ENCODE measurements at regions not wholly inside any gene's neighbourhood (a gene's known extent, or its start where the extent isn't known, plus 50 kb on each side); places are given as distances from the start of the nearest gene placed in this dataset.
"Not testable (repeated sequence)": the region's sequence is repeated elsewhere in the genome, so short reads cannot be mapped to it uniquely, and the experiment has no call there.

DNA sequence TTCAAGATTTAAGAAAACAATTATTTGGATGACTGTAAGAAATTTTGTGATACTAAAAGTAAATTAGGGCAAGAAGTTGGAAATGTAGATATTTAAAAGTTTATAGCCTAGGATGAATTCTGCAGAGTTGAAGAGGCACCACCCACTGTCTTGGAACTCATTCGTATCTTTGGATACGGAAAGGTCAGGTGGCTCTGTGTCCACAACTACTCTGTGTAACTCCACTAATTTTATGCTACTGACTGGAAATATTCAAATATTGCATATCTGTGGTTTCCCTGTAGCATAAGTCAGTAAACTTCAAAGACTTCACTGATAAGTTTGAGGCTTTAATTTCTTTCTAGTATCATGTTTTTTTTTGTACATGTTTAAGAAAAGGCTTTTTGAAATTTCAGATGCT is 156.9 kb upstream of the RPRM start:
- no peak for DNase-seq

DNA sequence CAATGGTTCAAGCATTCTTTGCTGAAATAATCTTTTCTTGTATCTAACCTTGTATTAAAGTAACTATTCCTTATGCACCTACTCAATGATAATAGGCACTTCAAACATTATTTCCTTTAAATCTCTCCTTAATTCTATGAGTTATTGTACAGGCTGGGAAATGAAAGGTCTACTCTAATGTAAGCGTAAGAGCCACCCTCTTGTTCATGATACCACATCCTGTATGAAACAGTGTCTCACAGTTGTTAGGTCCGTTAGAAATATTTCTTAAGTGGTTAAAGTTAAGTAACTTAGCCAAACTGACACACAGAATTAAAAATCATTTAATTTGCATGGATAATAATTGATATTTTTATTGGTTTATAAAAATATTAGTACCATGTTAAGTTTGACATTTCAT is 162.5 kb upstream of the RPRM start:
- DNase-seq = no peak

DNA sequence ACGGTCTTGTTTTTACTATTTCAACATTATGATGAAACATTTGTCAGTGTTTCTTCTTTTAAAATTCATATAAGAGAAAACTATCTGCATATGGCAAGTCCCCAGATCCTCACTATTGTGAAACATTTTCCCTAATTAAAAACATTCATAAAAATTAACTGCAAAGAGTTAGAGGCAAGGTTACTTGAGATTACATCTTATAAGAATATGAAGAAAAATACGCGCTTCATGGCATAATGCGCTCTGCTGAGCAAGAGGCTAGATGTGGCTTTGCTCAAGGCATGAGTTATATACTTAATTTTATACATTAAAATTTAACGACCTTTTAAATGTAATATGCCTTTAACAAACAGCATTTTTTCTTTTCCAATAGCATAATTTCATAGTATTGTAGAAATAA is 166.4 kb upstream of the RPRM start:
- no peak for DNase-seq

DNA sequence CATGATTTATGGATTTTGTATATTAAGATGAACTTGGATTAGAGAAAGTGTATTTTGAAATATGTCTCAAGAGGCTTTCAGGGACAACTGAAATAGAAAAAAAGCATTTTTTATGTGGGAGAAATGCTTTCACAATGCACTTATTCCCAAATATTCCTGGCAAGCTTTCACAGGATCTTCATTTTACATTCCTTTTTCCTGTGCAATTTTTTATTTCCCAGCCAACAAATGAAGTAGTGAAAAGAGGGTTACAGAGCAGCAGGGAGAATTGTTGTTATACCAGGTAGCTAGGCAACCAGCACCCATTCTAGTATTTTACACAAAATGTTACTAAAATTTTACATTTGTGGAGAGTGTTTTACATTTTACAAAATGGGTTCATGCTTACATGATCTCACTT is 167.0 kb upstream of the RPRM start:
- no peak for DNase-seq

DNA sequence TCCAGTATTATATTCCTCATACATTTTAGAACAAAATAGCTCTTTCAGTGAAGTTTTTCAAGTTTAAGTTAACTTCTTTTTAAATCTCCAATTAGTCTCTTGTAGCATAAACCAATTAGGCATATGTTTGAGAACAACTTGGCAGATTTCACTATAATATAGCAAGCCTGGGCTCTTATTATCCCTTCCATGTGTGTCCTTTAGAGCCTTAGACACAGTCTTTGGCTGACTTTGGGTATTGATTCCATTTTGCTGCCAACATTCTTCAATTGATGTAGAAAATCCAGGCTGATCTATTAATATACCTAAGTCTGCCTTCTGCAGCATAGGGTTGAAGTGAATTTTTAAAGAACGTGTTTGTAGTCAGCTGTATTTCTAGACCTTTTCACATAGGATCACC is 179.1 kb upstream of the RPRM start:
- no peak for DNase-seq

DNA sequence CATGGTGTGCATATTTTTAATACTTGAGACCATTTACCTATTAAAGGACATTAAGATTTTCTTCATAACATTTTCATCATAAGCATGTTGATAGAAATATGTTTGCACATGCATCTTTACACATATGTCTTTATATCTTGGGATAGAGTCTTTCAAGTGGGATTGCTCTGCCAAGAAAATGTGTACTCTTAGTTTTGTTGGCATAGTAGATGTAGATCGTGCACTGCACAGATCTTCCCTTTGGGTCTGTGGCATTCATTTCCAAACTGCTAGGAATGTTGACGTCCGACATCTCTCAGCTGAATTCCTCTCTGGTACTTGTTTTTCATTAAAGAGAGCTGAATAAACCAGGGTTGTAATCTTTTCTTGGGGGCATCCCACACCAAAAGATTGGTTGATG is 183.2 kb upstream of the RPRM start:
- DNase-seq = no peak

DNA sequence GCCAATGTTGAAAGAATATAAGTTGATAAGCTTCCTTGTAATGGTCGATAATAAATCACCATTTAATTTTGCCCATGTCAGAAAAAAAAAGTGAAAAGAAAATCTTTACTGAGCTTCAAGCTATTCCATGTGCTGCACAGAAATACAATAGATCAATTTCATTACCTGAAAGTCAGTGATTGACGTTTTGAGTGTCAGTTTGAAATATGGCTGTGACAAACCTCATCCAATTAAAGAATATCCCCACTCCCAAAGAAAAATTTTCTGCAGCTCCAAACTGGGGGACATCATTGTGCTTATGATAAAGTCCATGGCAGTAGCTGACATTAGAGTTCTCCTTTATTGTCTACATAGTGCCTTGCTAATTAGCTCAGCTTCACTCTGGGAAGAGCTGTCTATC is 184.8 kb upstream of the RPRM start:
- no peak for DNase-seq

DNA sequence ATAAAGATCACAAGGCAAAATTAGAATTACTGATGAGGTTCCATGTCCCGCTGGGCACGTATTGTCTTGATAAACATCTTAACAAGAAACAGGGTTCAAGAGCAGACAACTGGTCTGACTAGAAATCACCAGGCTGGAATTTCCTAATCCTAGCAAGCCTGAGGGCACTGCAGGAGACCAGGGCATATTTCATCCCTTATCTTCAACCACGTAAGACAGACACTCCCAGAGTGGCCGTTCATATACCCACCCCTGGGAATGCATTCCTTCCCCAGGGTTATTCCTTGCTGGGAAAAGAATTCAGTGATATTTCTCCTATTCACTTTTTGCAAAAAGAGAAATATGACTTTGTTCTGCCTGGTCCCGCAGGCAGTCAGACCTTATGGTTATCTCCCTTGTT is 185.4 kb upstream of the RPRM start:
- not testable (repeated sequence) for DNase-seq

DNA sequence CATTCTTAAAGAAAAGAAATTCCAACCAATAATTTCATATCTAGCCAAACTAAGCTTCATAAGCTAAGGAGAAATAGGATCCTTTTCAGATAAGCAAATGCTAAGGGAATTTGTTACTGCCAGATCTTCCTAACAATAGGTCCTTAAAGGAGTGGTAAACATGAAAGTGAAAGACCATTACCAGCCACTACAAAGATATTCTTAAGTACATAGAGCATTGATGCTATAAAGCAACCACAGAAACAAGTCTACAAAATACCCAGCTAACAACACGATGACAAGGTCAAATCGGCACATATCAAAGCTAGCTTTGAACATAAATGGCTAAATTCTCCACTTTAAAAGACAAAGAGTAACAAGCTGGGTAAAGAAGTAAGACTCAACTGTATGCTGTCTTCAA is 188.9 kb upstream of the RPRM start:
- no peak for DNase-seq

DNA sequence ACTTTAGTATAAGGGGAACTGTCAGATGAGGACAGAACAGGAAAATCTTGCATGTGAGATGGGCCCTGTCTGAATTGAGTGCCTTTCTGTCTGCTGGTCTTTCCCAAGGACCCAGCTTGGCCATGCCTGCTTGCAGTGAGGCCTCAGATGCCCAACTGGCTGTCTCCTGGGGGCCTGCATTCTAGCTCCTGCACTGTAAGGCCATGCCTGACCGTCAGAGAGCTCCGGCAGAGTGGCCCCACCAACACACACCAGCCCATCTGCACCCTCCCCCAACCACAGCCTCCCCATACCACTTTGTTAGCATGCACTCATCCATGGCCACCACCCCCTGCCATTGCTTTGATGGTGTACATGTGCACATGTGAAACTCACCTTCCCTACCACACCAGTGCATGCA is 190.4 kb upstream of the RPRM start:
- no peak for DNase-seq

DNA sequence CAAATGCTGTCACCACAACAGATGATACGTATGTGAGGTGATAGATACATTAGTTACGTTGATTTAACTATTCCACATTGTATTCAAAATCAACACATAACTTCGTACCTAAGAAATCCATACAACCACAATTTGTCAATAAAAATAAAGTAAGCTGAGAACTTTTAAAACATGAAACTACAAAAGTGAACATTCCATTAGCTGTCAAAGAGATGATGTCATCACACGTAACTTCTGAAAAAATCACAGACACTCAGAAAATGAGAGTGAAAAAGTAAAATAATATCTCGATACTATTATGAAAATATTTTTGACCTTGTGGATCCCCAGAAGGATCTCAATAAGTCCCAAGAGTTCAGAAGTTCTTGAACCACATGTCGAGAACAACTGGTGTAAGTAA is 161.6 kb upstream of the GALNT13 start:
- no peak for DNase-seq

DNA sequence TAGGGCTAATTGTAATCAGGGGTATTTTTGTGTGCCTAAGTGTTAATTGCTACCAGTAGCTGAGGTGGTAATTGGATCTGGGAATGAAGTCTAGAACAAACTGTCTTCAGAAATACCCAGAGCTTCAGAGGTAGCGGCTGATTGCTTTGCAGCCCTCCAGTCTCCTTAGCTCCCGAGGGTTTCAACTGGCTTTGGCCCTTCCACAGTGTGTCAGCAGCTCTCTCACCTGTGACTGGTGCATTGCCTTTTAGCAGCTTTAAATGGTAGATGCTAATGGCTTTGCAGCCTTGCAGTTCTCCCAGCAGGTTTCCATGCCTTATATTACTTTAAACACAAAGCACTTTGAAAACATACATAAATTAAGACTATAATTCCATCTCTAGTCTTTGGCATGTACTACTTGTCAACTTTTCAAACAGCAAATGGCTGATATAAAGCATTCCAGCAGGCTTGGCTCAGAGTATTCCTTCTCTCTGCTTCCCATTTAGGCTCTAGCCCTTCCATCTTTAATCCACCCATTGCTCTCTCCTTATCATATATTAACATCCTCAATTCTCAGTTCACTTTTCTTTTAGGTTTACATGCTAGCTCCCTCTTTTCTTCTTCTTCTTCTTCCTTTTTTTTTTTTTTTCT is 156.4 kb upstream of the GALNT13 start:
- no peak for DNase-seq

DNA sequence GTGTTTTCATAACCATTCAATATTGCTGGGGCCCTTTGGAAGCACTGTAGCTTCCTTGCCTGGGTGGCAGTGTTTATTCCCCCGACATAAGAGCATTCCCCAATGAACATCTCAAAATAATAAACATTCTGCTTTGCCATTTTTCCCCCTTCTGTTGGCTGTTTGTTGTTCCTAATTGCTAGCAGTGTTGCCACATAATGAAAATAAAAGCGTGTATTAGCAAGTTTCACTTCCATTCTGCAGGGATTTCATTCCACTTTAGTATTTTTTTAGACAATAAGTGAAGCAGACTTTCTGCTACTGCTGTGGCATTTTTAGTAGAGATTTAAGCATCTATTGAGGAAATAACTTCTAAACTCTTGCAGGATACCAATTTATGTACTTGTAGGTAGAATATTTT is 154.7 kb upstream of the GALNT13 start:
- DNase-seq = no peak

DNA sequence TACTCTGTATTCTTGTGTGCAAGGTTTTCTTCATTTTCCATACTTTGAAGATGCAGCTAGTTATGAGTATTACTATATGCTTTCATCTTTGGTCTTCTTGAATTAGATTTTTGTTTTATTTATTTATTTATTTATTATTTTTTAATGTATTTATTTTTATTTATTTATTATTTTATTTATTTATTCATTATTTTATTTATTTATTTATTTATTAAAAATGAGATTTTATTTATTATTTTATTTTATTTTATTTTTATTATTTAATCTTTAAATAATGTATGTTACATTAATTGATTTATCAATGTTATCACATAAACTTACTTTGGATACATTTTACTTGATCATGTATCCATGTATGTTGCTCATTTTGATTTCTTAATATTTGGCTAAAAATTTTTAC is 132.3 kb upstream of the GALNT13 start:
- DNase-seq = no peak

DNA sequence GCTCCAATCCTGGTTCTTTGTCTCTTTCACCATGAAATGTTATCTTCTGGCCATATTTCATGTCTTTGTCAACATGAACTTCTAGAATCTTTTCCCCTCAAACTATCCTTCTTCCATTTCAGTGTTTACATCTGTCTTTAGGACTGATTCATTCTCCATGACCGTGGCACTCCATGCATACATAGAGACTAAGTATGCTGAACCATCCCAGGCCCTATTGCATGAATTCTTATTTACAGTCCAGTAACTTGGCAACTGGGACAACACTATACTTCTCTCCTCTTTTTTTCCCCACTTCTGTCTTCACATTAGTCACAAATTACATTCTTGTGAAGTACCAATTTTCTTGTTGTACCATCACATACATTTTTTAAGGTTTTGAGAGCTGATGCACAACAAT is 109.8 kb upstream of the GALNT13 start:
- DNase-seq = no peak

DNA sequence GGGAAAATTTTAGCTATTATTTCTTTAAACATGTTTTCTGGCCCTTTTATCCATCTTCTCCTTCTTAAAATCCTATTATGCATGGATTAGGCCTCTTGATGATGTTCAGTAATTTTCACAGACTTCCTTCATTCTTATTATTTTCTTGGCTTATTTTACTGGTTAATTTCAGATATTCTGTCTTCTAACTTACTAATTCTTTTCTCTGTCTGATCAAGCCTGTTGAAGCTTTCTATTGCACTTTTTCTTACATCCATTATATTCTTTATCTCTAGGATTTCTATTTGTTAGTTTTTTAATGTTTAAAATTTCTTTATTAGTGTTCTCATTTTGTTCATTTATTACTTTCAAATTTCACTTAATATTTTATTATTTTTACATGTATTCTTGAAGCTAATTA is 105.3 kb upstream of the GALNT13 start:
- DNase-seq = no peak

DNA sequence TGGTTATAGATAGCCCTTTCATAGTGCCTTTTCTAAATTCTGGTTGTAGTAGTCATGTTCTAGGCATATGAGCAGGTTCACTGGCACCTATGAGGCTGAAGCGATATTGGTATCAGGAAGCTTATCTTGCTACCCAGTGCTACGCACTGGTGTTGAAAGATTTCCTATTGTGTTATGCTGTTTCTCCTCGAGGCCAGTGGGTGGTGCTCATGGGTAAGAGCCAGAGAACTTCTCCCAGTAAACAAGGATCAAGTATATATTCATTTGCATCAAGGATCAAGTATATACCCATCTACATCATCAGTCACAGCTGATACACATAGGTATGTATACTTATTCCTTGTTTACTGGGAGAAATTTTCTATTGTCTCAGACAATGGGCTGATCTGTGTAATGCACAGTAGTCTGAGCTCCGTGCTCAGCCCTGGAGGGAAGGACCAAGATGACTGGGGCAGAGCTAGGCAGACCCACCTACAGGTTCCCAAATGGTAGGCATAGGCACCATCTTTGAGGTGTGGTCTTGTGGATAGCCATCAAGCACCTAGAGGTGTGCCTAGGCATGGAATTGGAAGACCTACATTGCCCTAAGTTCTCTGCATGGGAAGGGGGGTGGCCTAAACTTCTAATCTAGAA is 101.2 kb upstream of the GALNT13 start:
- peak; percentile 20 to 22 for DNase-seq

DNA sequence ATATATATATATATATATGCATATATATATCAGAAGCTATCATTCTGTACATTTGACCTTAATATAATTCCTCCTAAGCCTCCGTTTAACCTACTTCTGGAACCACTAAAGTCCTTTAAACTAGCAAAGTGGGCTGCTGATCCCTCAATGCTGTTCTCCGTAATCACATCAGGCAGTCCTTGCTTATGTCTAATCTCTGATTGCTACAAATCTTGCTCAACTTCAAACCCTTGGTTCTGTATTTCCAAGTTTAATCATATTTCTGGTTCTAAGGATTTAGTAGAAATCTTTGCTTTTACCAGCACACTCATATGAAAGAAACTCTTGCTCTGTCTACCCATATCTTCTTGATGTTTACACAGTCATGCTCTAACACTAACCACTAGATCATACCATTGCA is 91.5 kb upstream of the GALNT13 start:
- no peak for DNase-seq

DNA sequence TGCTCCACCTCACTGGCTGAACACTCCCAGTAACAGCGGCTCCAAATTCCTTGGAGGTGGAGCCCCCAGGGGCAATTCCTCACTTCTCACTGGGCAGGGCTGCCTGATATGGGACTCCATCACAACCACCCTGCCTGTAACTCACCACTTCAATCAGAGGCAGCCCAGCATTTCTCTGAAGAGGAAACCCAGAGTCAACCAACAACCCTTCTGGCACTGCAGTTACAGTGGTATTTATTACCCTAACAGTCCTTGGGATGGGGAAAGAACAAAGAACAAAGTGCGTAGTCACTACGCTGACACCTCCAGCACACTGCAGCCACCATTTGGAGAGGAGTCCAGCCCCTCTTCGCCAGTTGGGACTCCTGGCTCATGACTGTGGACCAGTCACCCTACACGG is 85.7 kb upstream of the GALNT13 start:
- no peak for DNase-seq

DNA sequence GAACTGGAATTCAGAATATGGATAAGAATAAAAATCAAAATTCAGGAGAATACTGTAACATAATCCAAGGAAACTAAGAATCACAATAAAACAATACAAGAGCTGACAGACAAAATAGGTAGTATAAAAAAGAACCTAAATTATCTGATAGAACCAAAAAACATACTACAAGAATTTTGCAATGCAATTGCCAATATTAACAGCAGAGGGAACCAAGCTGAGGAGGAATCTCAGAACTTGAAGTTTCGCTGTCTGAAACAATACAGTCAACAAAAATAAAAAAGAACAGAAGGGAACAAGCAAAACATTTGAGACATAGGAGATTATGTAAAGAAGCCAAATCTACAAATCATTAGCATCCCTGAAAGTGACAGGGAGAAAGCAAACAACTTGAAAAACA is 84.1 kb upstream of the GALNT13 start:
- DNase-seq = no peak

DNA sequence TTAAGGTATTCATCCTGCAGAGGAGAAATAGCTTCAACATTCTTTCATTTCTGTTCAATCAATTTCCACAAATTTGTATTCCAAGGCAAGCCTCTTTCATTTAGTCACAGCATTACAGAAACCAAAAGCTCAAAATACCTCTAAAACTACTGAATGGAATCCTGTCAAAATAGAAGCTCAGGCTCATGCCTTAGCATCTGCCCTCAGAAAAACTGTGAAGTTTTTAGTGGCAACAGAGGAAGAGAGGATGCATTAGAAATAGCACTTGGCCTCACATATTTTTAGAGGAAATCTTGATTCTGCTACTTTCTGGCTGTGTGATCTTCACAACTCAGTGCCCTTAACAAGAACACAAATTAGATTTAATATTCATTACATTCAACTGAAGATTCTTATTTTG is 69.1 kb upstream of the GALNT13 start:
- DNase-seq = no peak

DNA sequence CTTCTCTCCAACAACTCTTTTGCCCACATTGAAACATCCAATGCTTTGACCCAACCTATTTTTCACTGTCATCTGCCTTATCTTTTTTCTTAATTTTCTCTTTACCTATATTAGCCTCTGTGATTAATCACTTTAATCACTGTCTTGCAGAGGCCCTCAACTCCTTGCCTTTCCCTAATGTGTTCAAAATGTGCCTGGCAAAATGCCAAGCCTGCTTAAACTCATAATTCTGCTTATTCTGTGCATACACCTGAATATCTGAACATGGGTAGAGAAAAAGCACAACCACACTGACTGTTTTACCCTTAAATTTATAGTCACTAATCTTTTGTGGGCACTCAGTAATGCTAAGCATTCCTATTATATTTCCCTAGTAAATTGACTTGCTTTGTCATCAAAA is 63.0 kb upstream of the GALNT13 start:
- DNase-seq = no peak

DNA sequence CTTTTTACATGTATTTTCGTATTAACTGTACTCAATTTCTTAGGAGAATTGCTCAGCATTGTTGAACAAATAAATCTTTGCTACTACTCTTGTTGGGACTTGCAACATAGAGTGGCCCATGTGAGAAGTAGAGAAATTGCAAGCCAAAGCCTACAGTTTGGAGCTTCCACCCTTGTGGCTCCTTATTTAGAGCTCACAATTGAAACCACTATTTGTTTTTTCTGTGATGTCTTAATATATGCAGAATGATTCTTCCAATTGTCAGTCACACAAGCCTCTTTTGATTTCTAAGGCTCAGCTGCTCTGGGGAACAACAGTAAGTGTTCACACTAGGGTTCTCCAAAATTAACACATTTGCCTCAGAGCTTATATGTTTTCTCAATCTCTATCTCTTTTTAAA is 60.2 kb upstream of the GALNT13 start:
- peak; percentile 14 to 51 for DNase-seq

DNA sequence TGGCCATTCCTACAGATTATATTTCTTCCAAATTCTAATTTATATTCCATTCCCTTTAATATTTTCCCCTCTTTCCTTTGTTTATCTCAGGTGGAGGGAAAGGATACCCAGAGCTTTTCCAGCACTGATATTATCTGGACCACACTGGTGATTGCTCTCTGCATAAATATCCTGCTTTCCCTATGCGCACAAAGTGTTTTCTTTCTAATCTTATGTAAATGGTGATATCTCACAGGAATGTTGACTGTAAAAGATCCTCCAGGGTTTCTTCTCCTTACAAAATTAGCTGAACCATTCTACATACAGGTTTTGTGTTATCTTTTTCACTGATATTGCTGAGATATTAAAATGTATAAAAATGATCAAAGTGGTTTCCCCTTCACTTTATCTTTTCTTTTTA is 59.1 kb upstream of the GALNT13 start:
- no peak for DNase-seq

DNA sequence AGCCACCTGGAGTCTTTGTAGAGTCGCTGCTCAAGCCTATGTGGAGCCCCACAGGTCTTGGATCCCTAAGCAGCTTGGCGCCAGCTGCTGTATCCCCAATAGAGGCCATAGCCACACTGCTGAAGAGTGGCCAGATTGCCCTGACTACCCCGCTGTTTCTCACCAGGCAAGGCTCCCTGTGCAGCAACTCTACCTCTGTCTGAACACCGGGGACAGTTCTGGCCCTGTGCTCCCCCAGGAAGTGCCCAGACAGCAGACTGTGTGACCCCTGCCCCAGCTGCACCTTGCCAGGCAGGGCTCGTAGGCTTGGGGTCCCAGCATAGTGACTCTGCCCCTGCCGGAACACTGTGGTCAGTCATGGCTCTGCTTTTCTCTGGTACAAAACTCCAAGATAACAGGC is 53.5 kb upstream of the GALNT13 start:
- no peak for DNase-seq
